Thyroid gland (tissue), 4 donors: ENCODE measurements at regions not wholly inside any gene's neighbourhood (a gene's known extent, or its start where the extent isn't known, plus 50 kb on each side); places are given as distances from the start of the nearest gene placed in this dataset.

ENCODE experiments used
- DNase-seq, 2 donors: peaks; one replicate each; pipeline ENCODE4 v3.0.0-alpha.2; 2019
- H3K27ac ChIP-seq, 3 donors: fragments of 200-600 bp; sonication (generic); 1 replicate in 2 of 3; 2 replicates in 1 of 3; pipeline ENCODE4 v1.5.1; 2016 to 2019; ENCODE audit warnings: mild to moderate bottlenecking in 1 of 3, moderate library complexity in 1 of 3
- H3K27me3 ChIP-seq: fragments of 200-600 bp; sonication (generic); one replicate; pipeline ENCODE4 v1.5.1; 2019
- H3K36me3 ChIP-seq, 2 donors: fragments of 200-600 bp; sonication (generic); one replicate each; pipeline ENCODE4 v1.5.1; 2016 to 2019
- H3K4me1 ChIP-seq, 2 donors: fragments of 200-600 bp; sonication (generic); one replicate each; pipeline ENCODE4 v1.5.1; 2017 to 2019
- H3K4me3 ChIP-seq, 3 donors: fragments of 200-600 bp; sonication (generic); replicated peaks in 1 of 3; 1 replicate in 2 of 3; 2 replicates in 1 of 3; pipeline ENCODE4 v1.5.1; 2016; ENCODE audit warnings: mild to moderate bottlenecking in 1 of 3
- H3K9me3 ChIP-seq: fragments of 200-600 bp; sonication (generic); one replicate; pipeline ENCODE4 v1.5.1; 2017
- POLR2A ChIP-seq, 2 donors: fragments of 450-650 bp; IDR thresholded peaks; one replicate each; pipeline ENCODE4 v1.6.1; 2017; ENCODE audit warnings: antibody characterized with exemption in 2 of 2, mild to moderate bottlenecking in 2 of 2, moderate library complexity in 1 of 2
- WGBS, 2 donors: methylation state at CpG; one replicate each; pipeline ENCODE4 v1.1.5; 2017; 5-methylcytosine and 5-hydroxymethylcytosine counted together
- intact Hi-C: fragments of 100-400 bp; cut with DNase I; formaldehyde crosslinking; loops from one replicate; pipeline ENCODE4 v1.15.1; 2023
- TF ChIP-seq, protein P1 (sequence below), 6 experiments: fragments of 200-600 bp in 3 of 6; fragments of 450-650 bp in 3 of 6; sonication (generic) in 3 of 6; IDR thresholded peaks; one replicate each; pipeline ENCODE4 v1.5.1; 2016 to 2019; ENCODE audit warnings: antibody characterized with exemption in 6 of 6, mild to moderate bottlenecking in 2 of 6, inconsistent platforms in 1 of 6, moderate library complexity in 1 of 6

DNA sequence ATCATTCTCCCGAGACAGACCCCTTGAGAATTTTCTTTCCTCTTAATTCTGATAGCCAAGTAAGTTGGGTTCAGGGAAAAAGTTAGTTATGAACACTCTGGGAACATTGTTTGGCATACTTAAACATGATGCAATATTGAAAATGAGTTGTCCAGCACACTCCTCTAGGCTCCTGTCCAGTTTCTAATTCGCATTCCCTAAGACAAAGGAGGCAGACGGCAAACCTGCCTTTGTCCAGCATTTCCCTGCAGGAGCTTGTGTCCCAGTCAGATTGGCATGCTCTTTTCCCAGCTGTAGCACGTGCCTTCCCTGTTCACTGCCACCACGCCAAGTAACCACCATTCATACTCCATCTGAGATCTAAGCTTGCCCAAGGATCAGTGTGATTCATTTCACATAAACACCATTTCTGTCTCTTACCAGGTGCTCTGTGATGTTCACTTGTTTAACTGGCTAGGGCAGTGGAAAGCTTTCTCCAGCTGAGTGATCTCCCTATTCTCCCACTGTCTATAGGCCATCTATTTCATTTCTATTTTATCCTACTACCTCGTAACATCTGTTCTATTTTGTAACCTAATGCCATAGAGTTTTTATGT is 150.0 kb upstream of the EPB41L3 start:
- H3K4me3 ChIP-seq: no peak overlapping the region

DNA sequence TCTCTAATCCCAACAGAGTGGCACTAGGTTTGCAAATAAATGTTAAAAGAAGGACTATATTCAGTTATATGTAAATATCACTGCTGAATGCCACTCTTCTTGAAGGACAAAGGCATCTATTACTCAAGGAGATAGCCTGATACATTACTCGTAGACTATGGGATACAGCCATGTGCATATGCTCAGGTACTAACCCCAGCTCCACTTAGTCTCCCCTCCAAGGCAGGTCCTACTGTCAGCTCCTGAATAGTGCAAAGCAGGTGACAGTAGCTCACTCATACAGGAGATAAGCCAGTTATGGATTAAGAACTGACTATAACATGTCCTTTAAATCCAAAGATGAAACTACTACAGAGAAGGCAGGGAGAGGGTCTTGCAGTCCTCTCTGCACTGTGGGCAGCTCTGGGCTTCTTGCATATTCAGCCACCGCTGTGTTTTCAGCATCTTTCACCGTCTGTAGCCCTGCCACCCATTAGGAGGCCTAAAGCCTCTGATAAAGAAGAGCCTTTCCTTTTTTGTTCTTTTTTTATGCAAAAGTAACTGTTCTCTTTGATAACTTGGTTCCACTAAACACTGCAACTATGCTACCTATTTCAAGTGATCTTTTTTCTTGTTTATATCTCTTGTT is 135.1 kb upstream of the EPB41L3 start:
- 40 to 45% methylated on average over 3 of the region's 3 CpGs for WGBS, 2 donors
- no peak overlapping the region for H3K4me3 ChIP-seq

More for the DNA sequence above, 150.0 kb upstream of the EPB41L3 start:
- intact Hi-C loops: no loop called here
- Histone ChIP-seq H3K27me3 (no peaks in the 10 kb centered on the region), H3K36me3 (no peaks in the 10 kb centered on the region), H3K27ac (no peak overlapping the region), H3K4me1 (no peaks in the 10 kb centered on the region), H3K9me3 (no peaks in the 10 kb centered on the region)
- DNase-seq: no peak
- TF ChIP-seq, protein P1, sequence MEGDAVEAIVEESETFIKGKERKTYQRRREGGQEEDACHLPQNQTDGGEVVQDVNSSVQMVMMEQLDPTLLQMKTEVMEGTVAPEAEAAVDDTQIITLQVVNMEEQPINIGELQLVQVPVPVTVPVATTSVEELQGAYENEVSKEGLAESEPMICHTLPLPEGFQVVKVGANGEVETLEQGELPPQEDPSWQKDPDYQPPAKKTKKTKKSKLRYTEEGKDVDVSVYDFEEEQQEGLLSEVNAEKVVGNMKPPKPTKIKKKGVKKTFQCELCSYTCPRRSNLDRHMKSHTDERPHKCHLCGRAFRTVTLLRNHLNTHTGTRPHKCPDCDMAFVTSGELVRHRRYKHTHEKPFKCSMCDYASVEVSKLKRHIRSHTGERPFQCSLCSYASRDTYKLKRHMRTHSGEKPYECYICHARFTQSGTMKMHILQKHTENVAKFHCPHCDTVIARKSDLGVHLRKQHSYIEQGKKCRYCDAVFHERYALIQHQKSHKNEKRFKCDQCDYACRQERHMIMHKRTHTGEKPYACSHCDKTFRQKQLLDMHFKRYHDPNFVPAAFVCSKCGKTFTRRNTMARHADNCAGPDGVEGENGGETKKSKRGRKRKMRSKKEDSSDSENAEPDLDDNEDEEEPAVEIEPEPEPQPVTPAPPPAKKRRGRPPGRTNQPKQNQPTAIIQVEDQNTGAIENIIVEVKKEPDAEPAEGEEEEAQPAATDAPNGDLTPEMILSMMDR (IDR thresholded peaks at IDR 0.05): no peak
- TF ChIP-seq POLR2A (IDR thresholded peaks at IDR 0.05): no peak
- 68 to 69% methylated on average over 6 of the region's 6 CpGs for WGBS, 2 donors

DNA sequence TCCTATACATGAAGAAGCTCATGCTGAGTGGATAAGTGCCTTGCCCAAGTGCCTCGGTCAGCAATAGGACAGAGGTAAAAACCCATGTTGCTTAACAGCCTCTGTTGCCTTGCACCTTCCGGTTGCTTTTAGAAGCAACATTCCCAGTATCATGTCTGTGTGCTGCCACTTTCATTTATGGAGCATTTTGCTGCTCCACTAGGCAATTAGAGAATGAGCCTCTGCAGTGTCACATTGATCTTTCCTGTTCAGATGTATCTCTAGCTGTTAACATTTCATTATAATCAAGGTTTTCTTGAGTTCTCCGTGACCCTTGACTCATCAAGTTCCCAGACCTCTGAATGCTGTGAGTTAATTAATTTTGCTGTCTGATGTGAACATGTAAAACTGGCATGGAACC is 134.5 kb upstream of the EPB41L3 start:
- TF ChIP-seq, protein P1 (IDR thresholded peaks at IDR 0.05): no peak
- Histone ChIP-seq H3K9me3 (no peaks in the 10 kb centered on the region), H3K27ac (no peak overlapping the region), H3K4me3 (no peak overlapping the region), H3K4me1 (no peaks in the 10 kb centered on the region), H3K36me3 (no peaks in the 10 kb centered on the region), H3K27me3 (no peaks in the 10 kb centered on the region)
- WGBS, 2 donors: 59 to 73% methylated on average over 3 of the region's 3 CpGs
- DNase-seq: no peak
- intact Hi-C loops: no loop called here

More for the DNA sequence above, 135.1 kb upstream of the EPB41L3 start:
- DNase-seq: no peak
- intact Hi-C loops: no loop called here
- no peaks in the 10 kb centered on the region for H3K4me1 ChIP-seq
- H3K36me3 ChIP-seq: no peaks in the 10 kb centered on the region
- H3K27me3 ChIP-seq: no peaks in the 10 kb centered on the region
- H3K9me3 ChIP-seq: no peaks in the 10 kb centered on the region
- no peak for TF ChIP-seq POLR2A (IDR thresholded peaks at IDR 0.05)
- TF ChIP-seq, protein P1 (IDR thresholded peaks at IDR 0.05): no peak
- H3K27ac ChIP-seq: no peak overlapping the region

DNA sequence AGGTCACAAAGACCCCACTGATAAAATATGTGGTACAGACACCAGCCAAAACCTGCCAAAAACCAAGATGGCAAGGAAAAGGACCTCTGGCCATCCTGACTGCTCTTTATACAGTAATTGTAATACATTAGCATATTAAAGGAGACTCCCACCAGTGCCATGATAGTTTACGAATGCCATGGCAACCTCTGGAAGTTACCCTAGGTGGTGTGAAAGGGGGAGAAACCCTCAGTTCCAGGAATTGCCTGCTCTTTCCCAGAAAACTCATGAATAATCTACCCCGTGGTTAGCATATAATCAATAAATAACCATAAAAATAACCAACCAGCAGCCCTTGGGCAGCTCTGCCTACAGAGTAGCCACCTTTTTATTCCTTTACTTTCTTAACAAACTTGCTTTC is 129.8 kb upstream of the EPB41L3 start:
- H3K36me3 ChIP-seq: no peaks in the 10 kb centered on the region
- no peak overlapping the region for H3K27ac ChIP-seq
- TF ChIP-seq, protein P1 (IDR thresholded peaks at IDR 0.05): no peak
- TF ChIP-seq POLR2A (IDR thresholded peaks at IDR 0.05): no peak
- intact Hi-C loops: no loop called here
- 73 to 78% methylated on average over 2 of the region's 2 CpGs for WGBS, 2 donors
- H3K4me3 ChIP-seq: no peak overlapping the region
- no peaks in the 10 kb centered on the region for H3K27me3 ChIP-seq
- DNase-seq: no peak
- no peaks in the 10 kb centered on the region for H3K4me1 ChIP-seq
- H3K9me3 ChIP-seq: no peaks in the 10 kb centered on the region

DNA sequence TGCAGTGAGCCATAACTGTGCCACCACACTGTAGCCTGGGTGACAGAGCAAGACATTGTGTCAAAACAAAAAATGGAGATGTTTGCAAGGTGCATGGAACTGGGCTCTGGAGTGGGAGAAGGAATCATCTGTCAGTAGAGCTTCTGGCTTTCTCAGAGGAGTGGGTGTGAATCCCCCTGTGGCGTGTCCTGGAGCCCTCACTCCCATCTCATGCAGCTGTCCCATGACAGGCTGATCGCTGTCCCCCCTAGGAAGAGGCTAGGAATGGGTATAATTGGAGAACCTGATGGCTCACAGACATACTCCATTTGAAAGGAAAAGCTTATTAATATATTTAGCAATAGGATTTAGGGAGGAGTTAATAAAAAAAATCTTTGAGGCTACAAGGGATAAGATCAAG is 125.8 kb upstream of the EPB41L3 start:
- H3K4me3 ChIP-seq: no peak overlapping the region
- TF ChIP-seq, protein P1 (IDR thresholded peaks at IDR 0.05): no peak
- TF ChIP-seq POLR2A (IDR thresholded peaks at IDR 0.05): no peak
- no peak for DNase-seq
- intact Hi-C loops: no loop called here
- no peaks in the 10 kb centered on the region for H3K9me3 ChIP-seq
- no peaks in the 10 kb centered on the region for H3K36me3 ChIP-seq
- no peak overlapping the region for H3K27ac ChIP-seq
- H3K4me1 ChIP-seq: no peaks in the 10 kb centered on the region
- 95 to 96% methylated on average over 2 of the region's 2 CpGs for WGBS, 2 donors
- H3K27me3 ChIP-seq: no peaks in the 10 kb centered on the region
